HEK293 (cell line): ENCODE measurements at regions not wholly inside any gene's neighbourhood (a gene's known extent, or its start where the extent isn't known, plus 50 kb on each side); places are given as distances from the start of the nearest gene placed in this dataset.

ENCODE experiments used
- CTCF ChIA-PET: fragments of 350-600 bp; formaldehyde crosslinking; extraction: SDS; loops from one replicate; lab custom pipeline; 2021; ENCODE audit warnings: antibody characterized with exemption; lab: Yijun Ruan, JAX
- POLR2A ChIA-PET: fragments of 300-600 bp; formaldehyde crosslinking; extraction: SDS; loops from one replicate; lab custom pipeline; 2020; ENCODE audit warnings: antibody characterized with exemption, inconsistent platforms; lab: Yijun Ruan, JAX
- H3K27ac ChIP-seq: fragments of 200-500 bp; sonication (Bioruptor generic); 2 replicates; pipeline ENCODE4 v1.5.1; 2014; ENCODE audit warnings: low read depth, low read length, control low read depth, inconsistent platforms; ENCODE audit errors: extremely low read depth
- H3K36me3 ChIP-seq, 2 experiments: fragments of 200-500 bp in 1 of 2; sonication (Bioruptor generic) in 1 of 2; 1 replicate in 1 of 2; 2 replicates in 1 of 2; pipeline ENCODE4 v1.5.1; 2014 to 2017; ENCODE audit warnings: inconsistent platforms in 2 of 2, low read length in 2 of 2; ENCODE audit not compliant: control insufficient read depth in 2 of 2, insufficient read depth in 1 of 2
- H3K4me1 ChIP-seq: fragments of 200-500 bp; sonication (Bioruptor generic); 2 replicates; pipeline ENCODE4 v1.5.1; 2014; ENCODE audit warnings: mild to moderate bottlenecking, low read length, inconsistent platforms; ENCODE audit not compliant: control insufficient read depth, insufficient read depth
- H3K4me3 ChIP-seq: 2 replicates; pipeline ENCODE4 v1.5.1; 2011; ENCODE audit warnings: low read depth, mild to moderate bottlenecking, control low read depth, low read length, moderate library complexity
- H3K9me3 ChIP-seq: fragments of 200-500 bp; sonication (Bioruptor generic); 2 replicates; pipeline ENCODE4 v1.5.1; 2014; ENCODE audit warnings: low read depth, low read length, inconsistent platforms; ENCODE audit not compliant: control insufficient read depth, insufficient read depth
- FEZF1 ChIP-seq: fragments of 450-650 bp; formaldehyde crosslinking; IDR thresholded peaks from 2 replicates; pipeline ENCODE4 v1.5.1; 2016; ENCODE audit warnings: missing biosample characterization, missing genetic modification characterization
- MZF1 ChIP-seq: fragments of 450-650 bp; formaldehyde crosslinking; IDR thresholded peaks from 2 replicates; pipeline ENCODE4 v1.5.1; 2017; ENCODE audit warnings: missing biosample characterization, missing genetic modification characterization, borderline replicate concordance
- OSR2 ChIP-seq: fragments of 450-650 bp; formaldehyde crosslinking; IDR thresholded peaks from 2 replicates; pipeline ENCODE4 v1.5.1; 2016; ENCODE audit warnings: missing biosample characterization, missing genetic modification characterization
- TSHZ1 ChIP-seq: fragments of 450-650 bp; formaldehyde crosslinking; IDR thresholded peaks from 2 replicates; pipeline ENCODE4 v1.5.1; 2016; ENCODE audit warnings: missing biosample characterization, missing genetic modification characterization, borderline replicate concordance
- ZNF121 ChIP-seq: fragments of 450-650 bp; formaldehyde crosslinking; IDR thresholded peaks from 2 replicates; pipeline ENCODE4 v1.5.1; 2016; ENCODE audit warnings: missing biosample characterization, missing genetic modification characterization
- ZNF138 ChIP-seq: fragments of 450-650 bp; formaldehyde crosslinking; IDR thresholded peaks from 2 replicates; pipeline ENCODE4 v1.5.1; 2016; ENCODE audit warnings: missing biosample characterization, missing genetic modification characterization, borderline replicate concordance
- ZNF169 ChIP-seq: fragments of 450-650 bp; formaldehyde crosslinking; IDR thresholded peaks from 2 replicates; pipeline ENCODE4 v1.5.1; 2016; ENCODE audit warnings: missing biosample characterization, missing genetic modification characterization
- ZNF2 ChIP-seq: fragments of 450-650 bp; formaldehyde crosslinking; IDR thresholded peaks from 2 replicates; pipeline ENCODE4 v1.5.1; 2016; ENCODE audit warnings: missing biosample characterization, missing genetic modification characterization
- ZNF302 ChIP-seq: fragments of 450-650 bp; formaldehyde crosslinking; IDR thresholded peaks from 2 replicates; pipeline ENCODE4 v1.5.1; 2016; ENCODE audit warnings: missing biosample characterization, missing genetic modification characterization, low read depth
- ZNF341 ChIP-seq: fragments of 450-650 bp; formaldehyde crosslinking; IDR thresholded peaks from 2 replicates; pipeline ENCODE4; 2016; ENCODE audit warnings: low read depth, missing biosample characterization, missing genetic modification characterization
- ZNF354C ChIP-seq: fragments of 450-650 bp; formaldehyde crosslinking; IDR thresholded peaks from 2 replicates; pipeline ENCODE4 v1.5.1; 2016; ENCODE audit warnings: missing biosample characterization, missing genetic modification characterization, low read depth, borderline replicate concordance
- ZNF426 ChIP-seq: fragments of 450-650 bp; formaldehyde crosslinking; IDR thresholded peaks from 2 replicates; pipeline ENCODE4 v1.5.1; 2017; ENCODE audit warnings: missing biosample characterization, missing genetic modification characterization, mild to moderate bottlenecking, inconsistent platforms, moderate library complexity
- ZNF501 ChIP-seq: fragments of 450-650 bp; formaldehyde crosslinking; IDR thresholded peaks from 2 replicates; pipeline ENCODE4 v1.5.1; 2016; ENCODE audit warnings: missing biosample characterization, missing genetic modification characterization
- ZNF510 ChIP-seq: fragments of 450-650 bp; formaldehyde crosslinking; IDR thresholded peaks from 2 replicates; pipeline ENCODE4 v1.5.1; 2018; ENCODE audit warnings: mild to moderate bottlenecking, missing genetic modification characterization, missing biosample characterization; ENCODE audit not compliant: insufficient replicate concordance
- ZNF548 ChIP-seq: fragments of 450-650 bp; formaldehyde crosslinking; IDR thresholded peaks from 2 replicates; pipeline ENCODE4 v1.5.1; 2016; ENCODE audit warnings: missing biosample characterization, missing genetic modification characterization
- ZNF621 ChIP-seq: fragments of 450-650 bp; formaldehyde crosslinking; IDR thresholded peaks from 2 replicates; pipeline ENCODE4 v1.5.1; 2017; ENCODE audit warnings: missing biosample characterization, missing genetic modification characterization
- ZNF629 ChIP-seq: fragments of 450-650 bp; formaldehyde crosslinking; IDR thresholded peaks from 2 replicates; pipeline ENCODE4 v1.5.1; 2017; ENCODE audit warnings: missing biosample characterization, missing genetic modification characterization
- ZNF660 ChIP-seq: fragments of 450-650 bp; IDR thresholded peaks from 2 replicates; pipeline ENCODE4 v1.5.1; 2018; ENCODE audit warnings: missing biosample characterization, mild to moderate bottlenecking, missing genetic modification characterization
- ZNF677 ChIP-seq: fragments of 450-650 bp; IDR thresholded peaks from 2 replicates; pipeline ENCODE4 v1.5.0; 2018; ENCODE audit warnings: missing biosample characterization, mild to moderate bottlenecking, missing genetic modification characterization, moderate library complexity
- ZNF777 ChIP-seq: fragments of 450-650 bp; formaldehyde crosslinking; IDR thresholded peaks from 2 replicates; pipeline ENCODE4 v1.5.1; 2017; ENCODE audit warnings: missing biosample characterization, missing genetic modification characterization, borderline replicate concordance
- ZNF785 ChIP-seq: fragments of 450-650 bp; formaldehyde crosslinking; IDR thresholded peaks from 2 replicates; pipeline ENCODE4 v1.5.1; 2016; ENCODE audit warnings: missing biosample characterization, missing genetic modification characterization
- ZNF843 ChIP-seq: fragments of 450-650 bp; formaldehyde crosslinking; IDR thresholded peaks from 2 replicates; pipeline ENCODE4 v1.5.1; 2016; ENCODE audit warnings: missing biosample characterization, missing genetic modification characterization
- ZSCAN18 ChIP-seq: fragments of 450-650 bp; formaldehyde crosslinking; IDR thresholded peaks from 2 replicates; pipeline ENCODE4 v1.5.1; 2016; ENCODE audit warnings: missing biosample characterization, missing genetic modification characterization
- TF ChIP-seq, protein P1 (sequence below): fragments of 450-650 bp; formaldehyde crosslinking; optimal IDR thresholded peaks from 2 replicates; pipeline ENCODE3; 2016; ENCODE audit warnings: missing biosample characterization, mild to moderate bottlenecking, missing genetic modification characterization

DNA sequence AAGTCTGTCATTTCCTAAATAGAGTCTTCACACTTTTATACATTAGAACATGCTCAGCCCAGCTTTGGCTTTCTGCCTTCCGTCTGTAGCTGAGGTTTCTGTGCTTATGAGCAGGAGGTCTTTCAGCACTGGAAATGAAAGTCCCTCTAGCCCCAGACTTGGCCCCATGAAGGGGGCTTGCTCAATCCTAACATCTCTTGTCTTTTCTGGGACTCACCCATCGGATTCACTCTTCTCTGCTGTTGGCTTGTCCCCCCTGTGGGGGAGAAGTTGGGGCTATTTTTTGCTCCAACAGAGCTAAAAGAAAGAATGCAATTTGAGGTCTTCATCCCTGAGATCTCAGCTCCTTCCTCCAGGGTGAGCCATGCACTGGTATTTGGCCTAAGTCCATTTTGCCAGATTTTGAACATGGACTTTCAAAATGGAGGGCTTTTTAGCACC, 177.7 kb downstream of the MRPL14 start (continued):
- TF ChIP-seq ZNF777 (tag by site-specific recombination): no peak
- no peak for TF ChIP-seq OSR2
- TF ChIP-seq ZNF660 (tag by site-specific recombination): no peak
- TF ChIP-seq ZNF426: no peak
- no peak for TF ChIP-seq ZNF169 (tag by site-specific recombination)
- no peak for TF ChIP-seq FEZF1 (tag by site-specific recombination)
- no peak for TF ChIP-seq ZNF354C (tag by site-specific recombination)
- no peak for TF ChIP-seq TSHZ1 (tag by site-specific recombination)
- TF ChIP-seq ZNF302: no peak
- TF ChIP-seq ZNF121: no peak
- TF ChIP-seq ZNF785 (tag by site-specific recombination): no peak

DNA sequence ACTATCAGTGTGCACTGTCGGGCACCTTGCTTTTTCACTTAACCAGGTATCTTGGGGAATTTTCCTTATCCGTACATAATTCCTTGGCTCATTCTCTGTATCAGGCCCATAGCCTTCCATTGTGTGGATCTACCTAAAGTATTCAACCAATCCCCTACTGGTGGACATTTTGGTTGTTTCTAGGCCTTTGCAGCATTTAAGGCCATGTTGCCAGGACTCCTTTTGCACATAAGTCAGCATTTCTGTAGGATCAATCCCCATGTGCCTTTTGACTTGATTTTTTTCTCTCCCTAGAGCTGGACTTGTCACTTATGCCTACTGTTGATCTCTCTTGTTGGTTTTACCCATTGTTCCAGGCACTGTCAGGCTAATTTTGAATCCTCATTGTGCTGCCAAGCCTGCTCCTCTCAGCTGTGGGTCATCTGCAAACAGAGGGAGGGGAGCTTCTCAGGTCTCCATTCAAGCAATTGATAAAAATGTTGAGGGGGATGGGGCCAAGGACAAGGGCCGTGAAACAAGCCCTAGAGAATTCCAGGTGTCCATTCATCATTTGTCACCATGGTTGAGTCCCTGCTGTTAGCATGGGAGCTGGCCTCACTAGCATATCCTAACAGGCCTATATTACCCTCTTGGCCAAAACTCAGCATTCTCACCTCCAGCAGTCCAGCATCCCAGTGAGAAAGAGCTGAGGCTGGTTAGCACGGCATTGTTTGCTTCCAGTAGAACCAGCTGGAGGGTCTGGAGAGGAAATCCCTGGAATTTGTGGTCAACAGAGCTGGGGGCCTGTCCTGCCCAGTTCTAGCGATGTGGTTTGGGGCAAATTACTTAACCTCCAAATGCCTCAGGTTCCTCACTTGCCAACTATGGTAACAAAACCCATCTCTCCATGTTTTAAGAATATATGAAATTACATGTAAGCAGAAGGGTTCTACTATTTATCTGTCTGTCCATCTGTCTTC, 178.4 kb downstream of the MRPL14 start:
- Histone ChIP-seq H3K27ac (no peak overlapping the region), H3K9me3 (no peaks in the 10 kb centered on the region), H3K36me3 (no peaks in the 10 kb centered on the region), H3K4me1 (no peaks in the 10 kb centered on the region), H3K4me3 (no peak overlapping the region)
- TF ChIP-seq ZNF341 (tag by site-specific recombination) (no peak), MZF1 (tag by site-specific recombination) (peak; percentile 61; the same call in 1 of the 2 replicates), ZSCAN18 (tag by site-specific recombination) (no peak)
- POLR2A ChIA-PET: interaction anchor here (1.7 kb wide), 1 partner anchor 179 kb away, joined by 6 read pairs; the partner anchor contains the start of gene VEGFA
- CTCF ChIA-PET: interaction anchor here (0.7 to 3.7 kb wide), 6 partner anchors 92 to 281 kb away, joined by 3 to 20 read pairs (median 4); partner anchors contain the start of gene VEGFA

DNA sequence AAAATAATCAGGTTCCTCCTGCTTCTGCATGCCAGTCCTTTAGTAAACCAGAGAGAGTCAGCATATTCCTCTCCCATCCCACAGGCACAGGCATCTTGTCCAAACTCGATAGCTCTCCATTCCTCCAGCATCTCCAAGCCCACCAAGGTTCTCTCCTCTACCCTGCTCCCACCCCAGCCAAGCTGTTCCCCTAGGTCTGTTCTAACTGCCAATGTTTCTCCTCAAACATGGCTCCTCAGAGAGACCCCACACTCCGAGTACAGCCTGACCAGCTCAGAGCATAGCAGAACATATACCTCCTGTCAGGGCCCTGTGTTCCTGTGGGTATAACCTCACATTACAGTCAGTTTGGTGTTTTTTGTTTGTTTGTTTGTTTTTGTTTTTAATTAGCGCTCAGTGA, 177.8 kb downstream of the VEGFA start:
- H3K4me3 ChIP-seq: no peak overlapping the region
- no peak overlapping the region for H3K27ac ChIP-seq
- no peaks in the 10 kb centered on the region for H3K36me3 ChIP-seq
- no peaks in the 10 kb centered on the region for H3K4me1 ChIP-seq
- H3K9me3 ChIP-seq: no peaks in the 10 kb centered on the region
- POLR2A ChIA-PET: no interaction called here
- TF ChIP-seq ZNF2 (tag by site-specific recombination) (no peak), ZNF510 (no peak), ZNF621 (tag by site-specific recombination) (no peak), ZNF629 (no peak), ZNF501 (no peak), ZNF677 (tag by site-specific recombination) (no peak), ZNF138 (no peak), ZNF843 (tag by site-specific recombination) (no peak), ZNF548 (tag by site-specific recombination) (no peak)
- TF ChIP-seq, protein P1, sequence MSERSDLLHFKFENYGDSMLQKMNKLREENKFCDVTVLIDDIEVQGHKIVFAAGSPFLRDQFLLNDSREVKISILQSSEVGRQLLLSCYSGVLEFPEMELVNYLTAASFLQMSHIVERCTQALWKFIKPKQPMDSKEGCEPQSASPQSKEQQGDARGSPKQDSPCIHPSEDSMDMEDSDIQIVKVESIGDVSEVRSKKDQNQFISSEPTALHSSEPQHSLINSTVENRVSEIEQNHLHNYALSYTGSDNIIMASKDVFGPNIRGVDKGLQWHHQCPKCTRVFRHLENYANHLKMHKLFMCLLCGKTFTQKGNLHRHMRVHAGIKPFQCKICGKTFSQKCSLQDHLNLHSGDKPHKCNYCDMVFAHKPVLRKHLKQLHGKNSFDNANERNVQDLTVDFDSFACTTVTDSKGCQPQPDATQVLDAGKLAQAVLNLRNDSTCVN (tag by site-specific recombination): no peak
- CTCF ChIA-PET: interaction anchor here (0.9 to 1.3 kb wide), 2 partner anchors 174 to 179 kb away, joined by 3 to 4 read pairs; no protein-coding TSS in a partner anchor
